ENCODE measurements at regions not wholly inside any gene's neighbourhood (a gene's known extent, or its start where the extent isn't known, plus 50 kb on each side); places are given as distances from the start of the nearest gene placed in this dataset.

DNA sequence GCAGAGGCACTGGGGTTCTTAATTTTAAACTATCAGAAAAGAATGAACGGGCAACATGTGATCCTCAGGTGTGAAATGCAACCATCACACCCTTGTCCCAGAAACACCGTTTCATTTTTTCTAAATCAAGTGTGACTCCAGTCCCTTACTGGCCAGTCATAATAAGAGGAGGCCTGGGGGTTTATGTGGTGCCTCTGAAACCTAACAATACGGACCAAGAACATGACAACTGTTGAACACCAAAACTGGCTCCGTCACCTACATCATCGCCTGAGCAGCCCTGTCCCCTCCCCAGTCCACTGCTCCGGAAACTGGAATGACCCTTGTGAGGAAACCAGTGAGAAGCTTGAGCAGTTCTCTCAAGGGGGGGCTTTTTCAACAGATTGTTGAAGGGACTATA is 55.9 kb upstream of the KIF26B start:
- no peak for FAIRE-seq
- no peak for DNase-seq (ENCODE audit: low read depth, low spot score)
- H3K4me2 ChIP-seq (ENCODE audit: insufficient read depth, low read length), result no peak overlapping the region
- no peaks in the 10 kb centered on the region for H3K4me1 ChIP-seq (ENCODE audit: control insufficient read depth, extremely low read depth, insufficient read depth, low read length)
- H2AFZ ChIP-seq (ENCODE audit: low read depth, low read length), result no peak overlapping the region
- H3K9ac ChIP-seq (replicated peaks; ENCODE audit: extremely low read depth, insufficient read depth, low read length), result no peak overlapping the region
- H3K27me3 ChIP-seq (ENCODE audit: control insufficient read depth in 2 of 2, insufficient read depth in 2 of 2, low read length in 2 of 2), result no peaks in the 10 kb centered on the region
- no peaks in the 10 kb centered on the region for H3K9me1 ChIP-seq (replicated peaks; ENCODE audit: control insufficient read depth, extremely low read depth, insufficient read depth, low read length)
- no peak overlapping the region for H3K4me3 ChIP-seq (replicated peaks in 1 of 3; ENCODE audit: insufficient read depth in 1 of 3, low read depth in 1 of 3, low read length in 3 of 3)
- no TSS peak for BruUV-seq (replicated peaks)
- H4K20me1 ChIP-seq (replicated peaks; ENCODE audit: control insufficient read depth, extremely low read depth, insufficient read depth, low read length), result no peaks in the 10 kb centered on the region
- intact Hi-C loops (cut with micrococcal nuclease), result no loop called here
- POLR2A ChIA-PET, result no interaction called here
- no peaks in the 10 kb centered on the region for H3K36me3 ChIP-seq (ENCODE audit: control insufficient read depth in 2 of 2, extremely low read depth in 1 of 2, insufficient read depth in 2 of 2, low read length in 2 of 2)
- dilution Hi-C loops (cut with MboI; ENCODE audit: extremely low pct_ligation_motif_present, low sequenced_read_pairs), result no loop called here
- no peak for TF ChIP-seq JUN (IDR thresholded peaks at IDR 0.05; ENCODE audit: borderline replicate concordance, insufficient read depth, insufficient read length, low read depth)
- TF ChIP-seq MYC (IDR thresholded peaks at IDR 0.05; ENCODE audit: low read depth, low read length), result no peak
- TF ChIP-seq, protein P1, sequence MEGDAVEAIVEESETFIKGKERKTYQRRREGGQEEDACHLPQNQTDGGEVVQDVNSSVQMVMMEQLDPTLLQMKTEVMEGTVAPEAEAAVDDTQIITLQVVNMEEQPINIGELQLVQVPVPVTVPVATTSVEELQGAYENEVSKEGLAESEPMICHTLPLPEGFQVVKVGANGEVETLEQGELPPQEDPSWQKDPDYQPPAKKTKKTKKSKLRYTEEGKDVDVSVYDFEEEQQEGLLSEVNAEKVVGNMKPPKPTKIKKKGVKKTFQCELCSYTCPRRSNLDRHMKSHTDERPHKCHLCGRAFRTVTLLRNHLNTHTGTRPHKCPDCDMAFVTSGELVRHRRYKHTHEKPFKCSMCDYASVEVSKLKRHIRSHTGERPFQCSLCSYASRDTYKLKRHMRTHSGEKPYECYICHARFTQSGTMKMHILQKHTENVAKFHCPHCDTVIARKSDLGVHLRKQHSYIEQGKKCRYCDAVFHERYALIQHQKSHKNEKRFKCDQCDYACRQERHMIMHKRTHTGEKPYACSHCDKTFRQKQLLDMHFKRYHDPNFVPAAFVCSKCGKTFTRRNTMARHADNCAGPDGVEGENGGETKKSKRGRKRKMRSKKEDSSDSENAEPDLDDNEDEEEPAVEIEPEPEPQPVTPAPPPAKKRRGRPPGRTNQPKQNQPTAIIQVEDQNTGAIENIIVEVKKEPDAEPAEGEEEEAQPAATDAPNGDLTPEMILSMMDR (IDR thresholded peaks at IDR 0.05; ENCODE audit: extremely low read depth in 1 of 2, insufficient read depth in 1 of 2, low read depth in 1 of 2, low read length in 2 of 2), result no peak
- no peak for TF ChIP-seq POLR2A (IDR thresholded peaks at IDR 0.05; ENCODE audit: low read depth, low read length)
- TF ChIP-seq, protein P2, sequence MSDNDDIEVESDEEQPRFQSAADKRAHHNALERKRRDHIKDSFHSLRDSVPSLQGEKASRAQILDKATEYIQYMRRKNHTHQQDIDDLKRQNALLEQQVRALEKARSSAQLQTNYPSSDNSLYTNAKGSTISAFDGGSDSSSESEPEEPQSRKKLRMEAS (IDR thresholded peaks at IDR 0.05; ENCODE audit: insufficient read depth, insufficient read length), result no peak
- no peak for TF ChIP-seq GATA2 (IDR thresholded peaks at IDR 0.05; ENCODE audit: insufficient read depth, insufficient read length, low read depth, low read length)
- TF ChIP-seq POLR2AphosphoS5 (IDR thresholded peaks at IDR 0.05; ENCODE audit: insufficient read depth, low read depth, low read length), result no peak
- TF ChIP-seq EZH2 (IDR thresholded peaks at IDR 0.05; ENCODE audit: borderline replicate concordance, low read depth, low read length, severe bottlenecking), result no peak
- no peak for TF ChIP-seq FOS (IDR thresholded peaks at IDR 0.05; ENCODE audit: borderline replicate concordance, insufficient read depth, low read length)
- H3K79me2 ChIP-seq (ENCODE audit: control insufficient read depth, insufficient read depth, low read length), result no peaks in the 10 kb centered on the region
- CTCF ChIA-PET, result interaction anchor here (1.1 to 1.3 kb wide), 2 partner anchors 9 to 12 kb away, joined by 3 read pairs; no protein-coding TSS in a partner anchor
- H3K27ac ChIP-seq (ENCODE audit: insufficient read depth, low read depth, low read length), result no peak overlapping the region
- no peaks in the 10 kb centered on the region for H3K9me3 ChIP-seq (replicated peaks; ENCODE audit: control insufficient read depth, insufficient read depth, low read length)
